ENCODE measurements at regions not wholly inside any gene's neighbourhood (a gene's known extent, or its start where the extent isn't known, plus 50 kb on each side); places are given as distances from the start of the nearest gene placed in this dataset.

DNA sequence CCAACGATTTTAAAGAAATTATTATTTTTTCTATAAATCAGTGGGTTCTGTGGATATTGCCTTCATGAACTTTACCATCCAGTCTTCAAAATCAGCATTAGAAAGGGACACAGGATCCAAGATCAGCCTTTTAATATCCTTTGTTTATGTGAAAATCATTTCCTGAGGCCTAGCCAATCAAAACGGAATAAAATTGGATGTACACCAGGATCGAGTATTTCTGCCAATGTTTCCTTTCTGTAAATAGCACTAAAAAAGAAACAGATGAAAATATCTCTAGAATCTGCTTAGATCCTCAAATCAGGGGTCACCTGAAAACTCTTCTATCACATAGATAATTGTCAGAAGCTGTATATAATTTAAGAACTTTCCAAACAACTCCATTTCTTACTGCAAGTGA, 1598.5 kb downstream of the LRRC4C start:
- TF ChIP-seq, protein P1, sequence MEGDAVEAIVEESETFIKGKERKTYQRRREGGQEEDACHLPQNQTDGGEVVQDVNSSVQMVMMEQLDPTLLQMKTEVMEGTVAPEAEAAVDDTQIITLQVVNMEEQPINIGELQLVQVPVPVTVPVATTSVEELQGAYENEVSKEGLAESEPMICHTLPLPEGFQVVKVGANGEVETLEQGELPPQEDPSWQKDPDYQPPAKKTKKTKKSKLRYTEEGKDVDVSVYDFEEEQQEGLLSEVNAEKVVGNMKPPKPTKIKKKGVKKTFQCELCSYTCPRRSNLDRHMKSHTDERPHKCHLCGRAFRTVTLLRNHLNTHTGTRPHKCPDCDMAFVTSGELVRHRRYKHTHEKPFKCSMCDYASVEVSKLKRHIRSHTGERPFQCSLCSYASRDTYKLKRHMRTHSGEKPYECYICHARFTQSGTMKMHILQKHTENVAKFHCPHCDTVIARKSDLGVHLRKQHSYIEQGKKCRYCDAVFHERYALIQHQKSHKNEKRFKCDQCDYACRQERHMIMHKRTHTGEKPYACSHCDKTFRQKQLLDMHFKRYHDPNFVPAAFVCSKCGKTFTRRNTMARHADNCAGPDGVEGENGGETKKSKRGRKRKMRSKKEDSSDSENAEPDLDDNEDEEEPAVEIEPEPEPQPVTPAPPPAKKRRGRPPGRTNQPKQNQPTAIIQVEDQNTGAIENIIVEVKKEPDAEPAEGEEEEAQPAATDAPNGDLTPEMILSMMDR (IDR thresholded peaks at IDR 0.05) = no peak
- TF ChIP-seq SIN3A (IDR thresholded peaks at IDR 0.05; ENCODE audit: borderline replicate concordance, insufficient read depth, low read depth, low read length) = no peak
